Dedifferentiated amniotic fluid mesenchymal stem cell (primary cell): ENCODE measurements at regions not wholly inside any gene's neighbourhood (a gene's known extent, or its start where the extent isn't known, plus 50 kb on each side); places are given as distances from the start of the nearest gene placed in this dataset.
"Not testable (repeated sequence)": the region's sequence is repeated elsewhere in the genome, so short reads cannot be mapped to it uniquely, and the experiment has no call there.

Experiments used
- DNase-seq: peaks from one replicate; pipeline ENCODE4 v3.0.0-alpha.2; 2016; ENCODE audit errors: extremely low spot score

DNA sequence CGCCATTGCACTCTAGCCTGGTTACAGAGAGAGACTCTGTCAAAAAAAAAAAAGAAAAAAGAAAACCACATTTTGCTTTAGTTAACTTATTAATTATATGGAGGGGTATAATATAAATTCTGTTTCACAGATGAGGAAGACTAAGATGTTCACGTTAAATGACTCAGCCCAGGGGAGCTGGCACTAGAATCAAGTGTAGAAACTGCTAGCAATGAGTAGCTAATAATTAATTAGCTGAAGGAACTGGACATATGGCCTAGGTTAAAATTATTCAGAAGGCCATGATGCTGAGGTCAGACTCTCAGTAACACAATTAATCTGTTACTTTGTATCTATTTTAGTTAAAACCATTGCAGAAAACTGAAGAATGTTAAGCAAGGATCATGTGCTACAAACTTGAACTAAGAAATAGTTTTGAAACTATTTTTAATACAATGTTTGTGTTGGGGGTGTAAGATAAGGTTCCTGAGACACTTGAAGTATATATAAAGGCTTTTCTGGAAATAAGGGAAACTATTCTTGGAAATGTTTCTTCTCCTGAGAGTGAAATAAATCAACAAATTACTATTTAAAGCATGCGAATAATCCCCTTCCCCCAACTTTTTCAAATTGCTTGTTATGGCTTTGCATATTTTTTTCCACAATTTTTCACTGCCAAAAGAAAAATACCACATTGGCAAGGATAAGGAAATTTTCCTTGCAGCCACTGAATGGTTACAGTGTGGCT lies 589.3 kb downstream of the SOX5 start:
- DNase-seq, result no peak

DNA sequence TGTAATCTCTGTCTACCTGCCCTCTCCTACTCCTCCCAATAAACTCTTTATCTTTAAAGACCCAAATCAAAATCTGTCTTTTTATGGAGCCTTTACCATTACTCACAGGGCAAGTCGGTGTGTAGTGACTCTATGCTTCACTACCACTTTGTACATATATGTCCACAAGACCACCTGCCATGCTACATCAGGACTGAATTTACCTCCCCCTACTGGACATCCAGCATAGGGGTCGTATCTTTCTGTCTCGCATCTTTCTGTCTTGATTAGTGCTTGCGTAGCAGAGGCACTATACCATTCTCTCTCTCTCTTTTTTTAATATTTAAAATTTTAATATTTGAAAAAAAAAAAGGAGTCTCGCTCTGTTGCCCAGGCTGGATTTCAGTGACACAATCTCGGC lies 587.5 kb downstream of the SOX5 start:
- no peak for DNase-seq

DNA sequence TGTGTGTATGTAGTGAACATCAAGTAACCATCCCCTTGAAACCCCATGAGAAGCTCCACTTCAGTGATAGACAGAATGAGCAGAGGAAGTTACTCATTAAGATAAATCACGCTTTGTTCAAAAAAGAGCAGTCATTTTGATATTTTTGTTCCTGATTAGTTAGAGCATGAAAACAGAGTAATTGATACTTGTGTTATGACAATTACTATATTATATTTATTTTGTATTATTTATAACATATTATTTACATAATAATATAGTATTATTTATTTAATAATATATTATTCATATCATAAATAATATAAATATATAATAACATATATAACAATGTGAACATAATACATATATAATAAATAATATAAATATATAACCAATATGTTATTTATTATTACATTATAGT lies 580.9 kb downstream of the SOX5 start:
- DNase-seq, result no peak

DNA sequence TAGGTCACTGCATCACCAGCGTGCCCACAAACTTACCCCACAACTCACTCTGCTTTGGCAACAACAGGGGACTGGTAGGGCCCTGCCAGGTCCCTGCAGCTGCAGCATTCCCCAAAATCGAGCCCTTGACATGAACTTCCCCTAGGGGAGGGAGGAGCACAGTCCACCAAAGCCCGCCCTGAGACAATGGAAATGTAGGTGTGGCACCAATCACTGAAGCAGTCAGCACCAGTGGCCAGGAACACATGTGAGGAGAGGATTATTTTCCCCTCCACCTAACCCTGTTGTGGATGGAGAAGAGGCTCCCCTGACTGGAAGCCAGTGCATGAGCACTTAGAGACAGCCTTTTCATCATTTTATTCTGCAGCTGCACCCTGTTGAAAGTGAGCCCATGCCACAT lies 573.8 kb downstream of the SOX5 start:
- no peak for DNase-seq

DNA sequence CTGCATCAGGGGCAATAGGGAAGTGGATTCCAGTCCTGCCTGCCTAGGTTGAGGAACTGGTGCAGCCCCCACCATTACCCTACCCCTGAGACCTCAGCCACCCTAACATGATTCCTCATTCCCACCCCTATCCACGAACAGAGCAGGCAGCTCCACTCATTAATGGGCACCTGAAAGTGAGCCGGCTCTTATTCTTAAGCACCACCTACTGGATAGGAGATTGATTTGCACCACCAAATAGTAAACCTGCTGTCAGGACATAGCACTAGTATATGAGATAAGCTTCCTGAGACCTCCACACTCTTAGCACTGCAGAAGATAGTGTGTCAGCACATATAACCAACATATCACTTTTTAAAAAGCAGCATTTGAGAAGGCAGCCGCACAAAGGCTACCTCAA lies 573.2 kb downstream of the SOX5 start:
- no peak for DNase-seq

DNA sequence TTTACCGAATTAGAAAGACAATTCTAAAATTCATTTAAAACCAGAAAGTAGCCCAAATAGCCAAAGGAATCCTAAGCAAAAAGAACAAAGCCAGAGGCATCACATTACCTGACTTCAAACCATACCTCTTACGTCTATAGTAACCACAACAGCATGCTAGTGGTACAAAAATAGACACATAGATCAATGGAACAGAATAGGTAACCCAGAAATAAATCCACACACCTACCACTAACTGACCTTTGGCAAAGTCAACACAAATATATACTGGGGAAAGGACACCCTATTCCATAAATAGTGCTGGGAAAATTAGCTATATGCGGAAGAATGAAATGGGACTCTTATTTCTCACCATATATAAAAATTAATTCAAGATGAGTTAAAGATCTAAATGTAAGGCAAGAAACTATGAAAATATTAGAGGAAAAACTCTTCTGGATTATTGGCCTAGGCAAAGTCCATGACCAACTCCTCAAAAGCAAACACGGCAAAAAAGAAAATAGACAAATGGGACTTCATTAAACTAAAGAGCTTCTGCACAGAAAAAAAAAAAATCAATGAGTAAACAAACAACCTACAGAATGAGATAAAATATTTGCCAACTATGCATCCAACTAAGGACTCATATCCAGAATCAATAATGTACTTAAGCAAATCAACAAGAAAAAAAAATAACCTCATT lies 568.9 kb downstream of the SOX5 start:
- no peak for DNase-seq

DNA sequence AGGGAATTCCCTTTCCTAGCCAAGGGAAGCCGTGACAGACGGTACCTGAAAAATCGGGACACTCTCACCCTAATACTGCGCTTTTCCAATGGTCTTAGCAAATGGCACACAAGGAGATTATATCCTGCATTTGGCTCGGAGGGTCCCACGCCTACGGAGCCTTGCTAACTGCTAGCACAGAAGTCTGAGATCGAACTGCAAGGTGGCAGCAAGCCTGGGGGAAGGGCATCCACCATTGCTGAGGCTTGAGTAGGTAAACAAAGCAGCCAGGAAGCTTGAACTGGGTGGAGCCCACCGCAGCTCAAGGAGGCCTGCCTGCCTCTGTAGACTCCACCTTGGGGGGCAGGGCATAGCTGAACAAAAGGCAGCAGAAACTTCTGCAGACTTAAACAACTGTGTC lies 560.6 kb downstream of the SOX5 start:
- not testable (repeated sequence) for DNase-seq

DNA sequence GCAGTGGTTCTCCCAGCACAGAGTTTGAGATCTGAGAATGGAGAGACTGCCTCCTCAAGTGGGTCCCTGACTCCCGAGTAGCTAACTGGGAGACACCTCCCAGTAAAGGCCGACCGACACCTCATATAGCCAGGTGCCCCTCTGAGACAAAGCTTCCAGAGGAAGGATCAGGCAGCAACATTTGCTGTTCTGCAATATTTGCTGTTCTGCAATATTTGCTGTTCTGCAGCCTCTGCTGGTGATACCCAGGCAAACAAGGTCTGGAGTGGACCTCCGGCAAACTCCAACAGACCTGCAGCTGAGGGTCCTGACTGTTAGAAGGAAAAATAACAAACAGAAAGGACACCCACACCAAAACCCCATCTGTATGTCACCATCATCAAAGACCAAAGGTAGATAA lies 560.2 kb downstream of the SOX5 start:
- DNase-seq, result not testable (repeated sequence)

DNA sequence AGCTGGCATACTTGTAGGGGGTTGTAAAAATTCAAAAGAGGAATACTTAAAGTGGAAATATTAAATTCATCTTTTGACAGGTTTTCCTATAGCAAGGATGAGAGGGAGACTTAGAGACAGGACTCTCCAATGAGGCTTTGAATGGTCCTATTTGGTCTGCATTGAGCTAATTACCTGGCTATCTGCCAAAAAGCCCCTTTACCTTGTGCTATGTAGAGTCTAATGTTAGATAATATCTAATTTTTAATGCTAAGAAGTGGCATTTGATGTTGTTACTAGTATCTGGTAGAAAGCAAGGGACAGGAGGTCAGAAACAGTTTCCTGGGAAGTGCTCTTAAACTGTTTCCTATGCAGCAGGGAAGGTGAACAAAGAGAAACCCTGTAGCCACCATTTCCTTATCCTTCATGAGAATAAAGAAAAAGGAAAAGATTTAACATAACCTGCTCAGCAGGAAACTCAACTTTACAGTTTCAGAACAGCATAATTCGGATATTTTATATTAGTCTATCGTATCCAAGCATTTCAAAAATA lies 550.0 kb downstream of the SOX5 start:
- no peak for DNase-seq

DNA sequence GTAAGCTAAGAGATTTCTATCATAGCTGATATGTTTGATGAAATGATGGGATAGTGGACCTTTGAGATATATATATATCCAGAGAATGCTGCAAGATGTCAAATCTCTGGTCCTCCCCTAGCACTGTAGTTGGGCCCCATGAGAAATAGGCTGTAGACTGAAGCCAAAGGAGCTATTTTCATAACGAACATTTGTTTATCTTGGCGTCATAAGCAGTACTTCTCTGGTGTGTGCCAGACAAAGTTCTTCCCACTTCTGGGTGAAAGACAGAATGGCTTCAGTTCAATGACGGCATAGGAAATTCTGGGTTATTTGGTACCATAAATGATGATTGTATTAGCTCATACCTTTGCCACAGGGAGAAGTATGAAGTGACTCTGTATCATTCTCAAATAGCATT lies 534.3 kb downstream of the SOX5 start:
- DNase-seq, result no peak

DNA sequence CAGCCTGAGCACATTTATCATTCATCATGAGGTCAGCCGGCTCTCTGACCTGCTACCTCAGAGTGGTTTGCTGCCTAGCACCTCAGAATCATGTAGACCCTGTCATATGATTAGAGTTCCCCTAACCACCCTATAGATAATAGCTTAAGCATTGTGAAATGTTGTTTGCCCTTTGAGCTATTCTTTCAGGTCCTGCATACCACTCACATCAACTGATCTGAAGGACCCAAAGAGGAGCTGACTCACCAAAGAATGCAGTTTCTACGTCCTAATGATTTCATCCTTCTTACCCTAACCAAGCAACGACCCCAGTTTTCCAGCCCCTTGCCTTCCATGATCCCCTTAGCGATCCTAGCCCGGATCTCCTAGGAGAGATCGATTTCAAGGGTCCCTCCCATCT lies 527.9 kb downstream of the SOX5 start:
- DNase-seq, result no peak

DNA sequence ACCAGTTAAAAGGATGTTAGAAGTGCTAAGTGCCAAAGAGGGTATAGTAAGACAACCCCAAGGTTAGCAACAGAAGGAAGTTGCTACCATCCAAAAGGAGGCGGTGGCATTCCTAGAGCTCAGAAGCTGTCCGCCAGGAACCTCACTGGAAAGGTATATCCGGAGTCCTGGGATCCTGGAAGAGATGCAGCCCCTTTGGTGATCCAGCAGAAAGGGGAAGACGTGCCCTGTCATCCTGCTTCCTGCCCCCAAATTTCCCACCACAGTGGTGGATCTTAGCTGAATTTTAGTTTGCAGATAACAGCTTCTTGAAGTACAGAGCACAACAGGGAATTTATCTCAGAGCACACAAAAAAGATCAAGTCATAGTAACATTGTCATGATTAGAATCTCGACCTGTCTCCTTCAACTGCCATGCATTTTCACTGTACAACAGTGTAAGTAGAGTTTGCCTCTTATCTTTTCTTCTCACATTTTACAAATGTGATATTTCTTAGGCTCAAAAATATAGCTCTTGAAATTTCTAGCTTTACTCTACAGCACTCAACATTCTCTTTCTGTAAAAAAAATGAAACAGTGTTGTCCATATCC lies 526.3 kb downstream of the SOX5 start:
- DNase-seq, result no peak

DNA sequence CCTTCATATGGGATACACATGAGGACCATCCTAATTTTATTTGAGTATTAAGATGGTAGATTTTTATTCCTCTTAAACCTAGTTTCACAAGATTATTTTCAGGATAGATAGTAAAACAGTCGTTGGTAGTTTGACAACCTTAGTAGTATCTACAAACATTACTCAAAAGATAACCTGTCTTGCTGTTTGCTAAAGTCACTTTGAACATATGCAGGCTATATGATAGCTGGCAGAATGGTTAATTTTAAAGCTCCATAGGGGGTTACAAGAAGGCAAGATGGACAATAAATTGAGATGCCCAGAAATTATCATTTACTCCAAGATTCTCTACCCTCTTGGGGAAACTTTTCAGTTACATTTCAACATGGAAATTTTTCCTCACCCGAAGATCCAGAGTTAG lies 525.7 kb downstream of the SOX5 start:
- no peak for DNase-seq

DNA sequence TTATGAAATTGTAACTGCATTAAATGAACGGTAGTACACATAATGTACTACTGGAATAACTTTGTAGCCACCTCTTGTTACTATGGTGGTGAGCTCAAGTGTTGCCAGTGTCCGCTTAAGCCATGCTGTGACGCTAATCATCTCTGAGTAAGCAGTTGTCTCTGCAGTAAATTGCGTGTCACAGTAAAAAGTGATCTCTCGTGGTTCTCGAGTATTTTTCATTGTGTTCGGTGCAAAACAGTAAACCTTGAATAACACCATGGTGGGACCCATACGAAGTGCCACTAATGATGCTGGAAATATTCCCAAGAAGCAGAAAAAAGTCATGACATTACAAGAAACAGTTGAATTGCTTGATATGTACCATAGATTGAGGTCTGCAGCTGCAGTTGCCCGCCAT lies 524.8 kb downstream of the SOX5 start:
- no peak for DNase-seq

DNA sequence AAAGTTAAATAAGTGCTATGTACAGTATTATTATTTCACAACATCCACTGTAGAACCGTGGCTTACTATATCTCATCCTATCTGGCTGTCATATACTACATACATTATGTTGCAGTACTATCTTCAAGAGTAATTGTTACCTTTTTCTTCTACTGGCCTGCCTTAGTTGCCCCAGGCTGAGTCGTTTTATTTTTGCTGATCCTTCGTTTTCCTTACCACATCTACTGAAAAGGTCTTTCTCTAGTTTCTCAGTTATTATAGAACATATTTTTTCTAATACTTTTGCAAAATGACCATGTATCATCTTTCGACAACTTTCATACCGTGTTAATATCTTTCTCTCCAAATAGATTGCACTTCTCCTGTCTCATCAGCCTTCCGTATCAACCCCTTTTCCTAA lies 523.1 kb downstream of the SOX5 start:
- no peak for DNase-seq

DNA sequence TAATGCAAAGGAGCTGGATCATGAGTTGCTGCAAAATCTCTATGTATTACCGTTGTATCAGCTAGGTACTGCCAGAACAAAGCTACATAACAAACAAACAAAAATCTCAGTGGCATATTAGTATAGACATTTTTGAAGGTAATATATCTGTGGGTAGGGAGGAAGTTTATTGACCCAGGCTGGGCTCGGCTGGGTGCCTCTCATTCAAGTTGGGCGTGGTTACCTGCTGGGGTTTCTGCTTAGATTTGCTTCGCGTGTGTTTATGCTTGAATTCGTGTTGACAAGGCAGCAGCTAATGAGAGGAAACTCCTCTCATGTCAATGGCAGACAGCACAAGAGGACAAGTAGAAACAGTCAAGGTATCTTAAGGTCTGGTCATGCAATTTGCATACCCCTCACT lies 520.7 kb downstream of the SOX5 start:
- DNase-seq, result no peak

DNA sequence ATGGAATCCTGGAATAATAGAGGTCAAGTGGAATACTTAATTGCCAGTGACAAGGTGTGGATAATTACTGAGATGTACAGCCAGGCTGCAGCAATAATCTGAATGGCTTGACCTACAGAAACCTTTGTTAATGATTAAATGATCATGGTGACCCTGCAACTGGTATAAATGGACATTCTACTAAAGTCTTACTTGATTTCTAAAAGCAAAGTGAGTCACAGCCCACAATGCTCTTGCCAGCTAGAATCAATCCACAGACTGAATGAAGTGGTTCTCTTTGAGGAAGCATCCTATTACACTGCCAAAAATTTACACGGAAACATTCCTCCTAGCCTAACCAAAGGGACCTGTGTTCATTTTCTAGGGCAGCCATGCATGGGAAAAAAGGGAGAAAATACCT lies 518.5 kb downstream of the SOX5 start:
- DNase-seq, result no peak

DNA sequence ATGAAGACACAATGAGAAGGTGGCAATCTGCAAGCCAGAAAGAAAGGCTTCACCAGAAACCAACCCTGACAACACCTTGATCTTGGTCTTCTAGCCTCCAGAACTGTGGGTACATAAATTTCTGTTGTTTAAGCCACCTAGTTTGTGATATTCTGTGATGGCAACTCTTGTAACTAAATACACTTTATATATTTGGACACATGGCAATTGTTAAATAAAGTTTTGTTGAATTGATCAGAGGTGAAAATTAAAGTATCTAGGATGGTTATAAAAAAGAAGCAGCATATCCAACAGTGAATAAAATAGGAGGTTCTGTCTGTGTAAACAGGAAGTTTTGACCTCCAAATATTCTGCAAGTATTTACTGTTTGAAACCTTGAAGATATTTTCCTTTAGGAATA lies 516.3 kb downstream of the SOX5 start:
- DNase-seq, result no peak

DNA sequence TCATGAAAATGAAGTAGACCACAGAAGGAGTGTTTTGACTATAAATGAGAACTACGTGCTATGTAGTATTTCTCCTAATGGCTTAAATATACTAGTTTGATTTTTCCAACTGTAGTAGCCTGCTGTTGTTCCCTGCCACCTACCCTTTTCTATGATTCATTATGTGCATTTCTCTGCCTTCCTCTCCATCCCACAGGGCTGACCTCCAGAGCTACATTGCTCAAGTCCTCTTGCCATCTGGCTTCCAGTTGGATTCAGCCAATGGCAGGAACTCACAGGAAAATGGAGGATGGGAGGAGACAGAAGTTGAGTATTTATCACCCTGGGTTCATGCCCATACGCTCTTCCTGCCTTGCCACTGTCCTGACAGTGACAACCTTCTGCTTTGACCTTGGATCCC lies 515.3 kb downstream of the SOX5 start:
- DNase-seq, result no peak

DNA sequence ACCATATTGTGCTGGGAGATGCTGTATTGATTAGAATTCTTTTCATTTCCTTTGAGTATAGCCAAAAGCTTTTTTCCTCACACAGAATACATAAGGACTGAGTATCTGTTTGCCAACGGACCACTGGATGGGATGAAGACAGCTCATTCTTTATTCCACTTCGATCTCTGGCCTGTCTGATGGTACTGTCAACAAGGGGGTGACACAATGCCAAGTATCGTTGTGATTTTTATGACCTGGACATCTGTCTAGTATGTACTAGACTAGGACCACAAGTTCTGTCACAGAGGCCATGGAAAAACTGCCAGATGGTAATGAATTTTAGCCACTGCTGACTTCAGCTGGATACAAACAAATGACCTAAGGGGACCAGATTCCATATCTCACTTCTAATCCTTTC lies 502.7 kb downstream of the SOX5 start:
- DNase-seq, result no peak

DNA sequence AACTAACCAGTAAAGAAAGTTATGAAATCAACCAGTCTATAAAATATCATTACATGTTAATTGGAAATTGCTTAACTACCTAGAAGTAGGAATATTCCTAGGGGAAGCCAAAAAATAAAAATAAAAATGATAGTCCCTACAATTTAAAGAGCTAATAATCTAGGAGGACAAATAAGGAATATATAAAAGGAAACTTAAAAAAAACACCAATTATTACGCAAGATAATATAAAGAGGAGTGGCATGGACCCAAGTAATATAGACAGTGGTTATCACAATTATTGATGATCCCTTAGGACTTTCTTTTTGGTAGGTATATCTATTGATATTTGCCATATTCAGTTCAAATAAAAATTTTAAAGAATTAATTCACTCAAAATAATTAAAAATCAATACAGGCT lies 498.7 kb downstream of the SOX5 start:
- DNase-seq, result no peak

DNA sequence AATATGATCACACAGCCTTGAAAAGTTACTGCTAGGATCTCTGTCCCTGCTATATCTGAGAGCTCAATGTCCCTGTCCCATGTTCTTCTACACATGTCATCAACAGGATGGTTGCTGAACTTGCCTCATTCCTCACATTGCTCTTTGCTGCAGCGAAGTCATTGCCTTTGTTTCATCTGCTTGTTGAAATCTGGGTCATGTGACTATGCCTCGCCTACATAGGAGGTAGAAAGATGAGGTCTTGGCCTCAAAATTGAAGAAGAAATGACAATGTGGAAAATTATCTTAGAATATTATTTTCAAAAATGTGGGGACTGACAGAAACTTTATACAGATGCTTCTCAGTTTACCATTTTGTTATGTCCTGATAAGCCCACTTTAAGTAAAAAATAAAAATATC lies 494.2 kb downstream of the SOX5 start:
- DNase-seq, result no peak

DNA sequence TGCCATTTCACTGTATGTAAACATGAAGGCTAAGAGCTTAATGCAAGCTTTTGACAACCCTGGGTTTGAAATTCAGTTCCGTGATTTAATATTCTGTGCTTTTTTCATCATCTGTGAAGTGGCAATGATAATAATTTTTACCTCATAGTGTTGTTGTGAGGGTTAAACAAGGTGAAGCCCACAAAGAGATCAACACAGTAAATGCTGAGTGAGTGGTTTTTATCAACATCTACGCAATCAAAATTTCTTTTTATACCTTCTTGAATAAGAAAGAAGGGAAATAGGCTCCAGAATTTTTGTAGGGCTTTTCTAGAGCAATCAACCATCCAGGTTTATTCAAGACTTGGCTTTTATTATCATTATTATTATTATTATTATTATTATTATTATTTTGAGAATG lies 490.8 kb downstream of the SOX5 start:
- DNase-seq, result no peak
